B cell (primary cell): ENCODE measurements at regions not wholly inside any gene's neighbourhood (a gene's known extent, or its start where the extent isn't known, plus 50 kb on each side); places are given as distances from the start of the nearest gene placed in this dataset.

ENCODE experiments used
- ATAC-seq: fragments of 200-7000 bp; cut with Tn5 transposase; one replicate; pipeline ENCODE4 v1.10.0; 2021; ENCODE audit warnings: low read depth, mild to moderate bottlenecking, moderate number of reproducible peaks, moderate library complexity
- CTCF ChIA-PET: fragments of 350-600 bp; sonication (Branson Sonifier 250); formaldehyde crosslinking; loops from one replicate; lab custom pipeline; 2021; ENCODE audit warnings: antibody characterized with exemption, inconsistent platforms; lab: Charles Lee
- POLR2A ChIA-PET: fragments of 350-600 bp; sonication (Branson Sonifier 250); formaldehyde crosslinking; loops from one replicate; lab custom pipeline; 2021; ENCODE audit warnings: antibody characterized with exemption; lab: Charles Lee
- DNase-seq: peaks from one replicate; pipeline ENCODE4 v3.0.0; 2013
- H2AFZ ChIP-seq: 2 replicates; pipeline ENCODE4 v1.6.1; 2012; ENCODE audit warnings: mild to moderate bottlenecking, low read depth, low read length; ENCODE audit not compliant: insufficient read depth, poor library complexity, severe bottlenecking
- H3K27ac ChIP-seq, 2 donors: 1 replicate in 1 of 2; 2 replicates in 1 of 2; pipeline ENCODE4 v1.5.1; 2012 to 2013; ENCODE audit warnings: low read length in 2 of 2, mild to moderate bottlenecking in 2 of 2, moderate library complexity in 1 of 2
- H3K27me3 ChIP-seq, 4 experiments: fragments of 200-600 bp in 1 of 4; sonication (generic) in 1 of 4; replicated peaks in 1 of 4; 1 replicate in 2 of 4; 2 replicates in 2 of 4; pipeline versions ENCODE4 v1.6.1 to v1.7.0; 2013 to 2016; ENCODE audit warnings: low read length in 3 of 4, mild to moderate bottlenecking in 2 of 4, mixed read lengths in 1 of 4, moderate library complexity in 1 of 4; ENCODE audit not compliant: insufficient read depth in 4 of 4, control insufficient read depth in 3 of 4; ENCODE audit errors: control extremely low read depth in 1 of 4
- H3K36me3 ChIP-seq, 2 experiments: replicated peaks in 1 of 2; 1 replicate in 1 of 2; 2 replicates in 1 of 2; pipeline versions ENCODE4 v1.6.1 to v1.7.1; 2013; ENCODE audit warnings: low read length in 1 of 2; ENCODE audit not compliant: insufficient read depth in 2 of 2, control insufficient read depth in 1 of 2; ENCODE audit errors: control extremely low read depth in 1 of 2, extremely low read depth in 1 of 2
- H3K4me1 ChIP-seq, 2 donors: fragments of 200-600 bp in 1 of 2; sonication (generic) in 1 of 2; 1 replicate in 1 of 2; 2 replicates in 1 of 2; pipeline versions ENCODE4 v1.5.1 to v1.6.1; 2013 to 2017; ENCODE audit warnings: low read length in 2 of 2; ENCODE audit not compliant: control insufficient read depth in 2 of 2, insufficient read depth in 2 of 2
- H3K4me2 ChIP-seq: replicated peaks from 2 replicates; pipeline ENCODE3; 2012; ENCODE audit warnings: mild to moderate bottlenecking, low read depth, low read length; ENCODE audit not compliant: poor library complexity, severe bottlenecking
- H3K4me3 ChIP-seq, 5 experiments: fragments of 200-600 bp in 1 of 5; sonication (generic) in 1 of 5; 1 replicate in 3 of 5; 2 replicates in 2 of 5; pipeline versions ENCODE4 v1.5.1 to v1.7.0; 2011 to 2016; ENCODE audit warnings: low read length in 4 of 5, mild to moderate bottlenecking in 4 of 5, low read depth in 2 of 5, control low read depth in 1 of 5, moderate library complexity in 1 of 5; ENCODE audit not compliant: insufficient read depth in 1 of 5; ENCODE audit errors: control extremely low read depth in 1 of 5, extremely low read depth in 1 of 5
- H3K79me2 ChIP-seq: fragments of 200-600 bp; sonication (generic); one replicate; pipeline ENCODE4 v1.6.0; 2016; ENCODE audit warnings: low read length; ENCODE audit not compliant: control insufficient read depth, insufficient read depth
- H3K9ac ChIP-seq: fragments of 200-600 bp; sonication (generic); 2 replicates; pipeline ENCODE4 v1.6.1; 2017; ENCODE audit warnings: mild to moderate bottlenecking, low read length, moderate library complexity
- H3K9me3 ChIP-seq, 3 donors: one replicate each; pipeline versions ENCODE4 v1.6.1 to v1.7.1; 2013; ENCODE audit warnings: low read length in 2 of 3; ENCODE audit not compliant: control insufficient read depth in 2 of 3, insufficient read depth in 1 of 3; ENCODE audit errors: control extremely low read depth in 1 of 3
- H4K20me1 ChIP-seq: 2 replicates; pipeline ENCODE4 v1.6.0; 2012; ENCODE audit warnings: mild to moderate bottlenecking, low read length; ENCODE audit not compliant: insufficient read depth, control insufficient read depth, poor library complexity, severe bottlenecking
- H3K27ac Mint-ChIP-seq: one replicate; pipeline ENCODE4 v1.8.0; 2021; ENCODE audit warnings: mixed read lengths
- H3K27me3 Mint-ChIP-seq: one replicate; pipeline ENCODE4 v1.8.0; 2021; ENCODE audit warnings: mixed read lengths
- H3K4me1 Mint-ChIP-seq: one replicate; pipeline ENCODE4 v1.8.0; 2021; ENCODE audit warnings: mixed read lengths
- H3K4me3 Mint-ChIP-seq: one replicate; pipeline ENCODE4 v1.8.0; 2021; ENCODE audit warnings: mixed read lengths
- H3K9me3 Mint-ChIP-seq: one replicate; pipeline ENCODE4 v1.8.0; 2022; ENCODE audit warnings: mixed read lengths; ENCODE audit not compliant: insufficient read depth
- CTCF ChIP-seq: fragments of 200-600 bp; IDR thresholded peaks from one replicate; pipeline ENCODE4 v1.8.0; 2022; ENCODE audit warnings: antibody characterized with exemption, mild to moderate bottlenecking
- EZH2 ChIP-seq: IDR thresholded peaks from 2 replicates; pipeline ENCODE4 v1.6.1; 2012; ENCODE audit warnings: borderline replicate concordance, low read depth, mild to moderate bottlenecking, moderate library complexity, low read length; ENCODE audit not compliant: insufficient read depth, poor library complexity, severe bottlenecking
- WGBS: methylation state at CpG from one replicate; pipeline ENCODE4 v1.1.5; 2013; ENCODE audit warnings: missing lambda C conversion rate; ENCODE audit not compliant: insufficient coverage; 5-methylcytosine and 5-hydroxymethylcytosine counted together
- intact Hi-C: fragments of 100-400 bp; cut with micrococcal nuclease; formaldehyde crosslinking; loops from one replicate; pipeline ENCODE4 v1.10.0; 2022

GRCh38 chr5:143738417-143739401 lies 73.3 kb upstream of the HMHB1 start:
- H3K9me3 ChIP-seq: no peaks in the 10 kb centered on the region
- no peak for ATAC-seq
- H2AFZ ChIP-seq: no peak overlapping the region
- no peak overlapping the region for H3K4me2 ChIP-seq
- intact Hi-C loops: no loop called here
- no peaks in the 10 kb centered on the region for H3K27me3 ChIP-seq
- POLR2A ChIA-PET: no interaction called here
- no CpG with 5 or more reads among the region's 2 CpGs for WGBS
- Mint-ChIP-seq H3K4me1 (peaks cover 7% of the 10 kb centered on the region), H3K27ac (no peak overlapping the region), H3K9me3 (no peaks in the 10 kb centered on the region), H3K27me3 (no peaks in the 10 kb centered on the region), H3K4me3 (no peak overlapping the region)
- DNase-seq: no peak
- no peak overlapping the region for H3K9ac ChIP-seq
- H4K20me1 ChIP-seq: no peaks in the 10 kb centered on the region
- no peak overlapping the region for H3K27ac ChIP-seq
- TF ChIP-seq EZH2 (no peak), CTCF (no peak)
- no peaks in the 10 kb centered on the region for H3K79me2 ChIP-seq
- peaks cover 7 to 8% of the 10 kb centered on the region in 2 donors for H3K4me1 ChIP-seq
- CTCF ChIA-PET: no interaction called here
- H3K36me3 ChIP-seq: no peaks in the 10 kb centered on the region
- H3K4me3 ChIP-seq: no peak overlapping the region

DNA sequence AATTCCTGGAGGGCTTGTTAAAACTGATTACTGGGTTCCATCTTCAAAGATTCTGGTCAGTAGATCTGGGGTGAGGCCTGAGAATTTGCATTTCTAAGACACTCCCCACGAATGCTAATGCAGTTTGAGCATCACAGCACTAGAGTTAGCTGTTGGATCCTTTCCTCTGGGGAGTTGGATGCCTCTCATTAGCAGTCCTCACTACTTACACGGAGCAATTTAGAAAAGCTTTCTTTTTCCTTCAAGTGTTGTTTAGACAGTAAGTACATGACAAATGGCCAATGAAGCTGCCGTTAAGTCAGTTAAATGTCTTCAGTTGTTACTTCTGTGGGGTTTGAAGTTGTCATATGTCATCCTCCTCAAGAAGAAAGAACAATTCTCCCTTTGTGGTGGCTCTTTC lies 74.9 kb upstream of the HMHB1 start:
- no peak for TF ChIP-seq CTCF
- TF ChIP-seq EZH2: no peak
- DNase-seq: no peak
- Mint-ChIP-seq H3K4me1 (peaks cover 7% of the 10 kb centered on the region), H3K27me3 (no peaks in the 10 kb centered on the region), H3K9me3 (no peaks in the 10 kb centered on the region), H3K27ac (no peak overlapping the region), H3K4me3 (no peak overlapping the region)
- H3K27me3 ChIP-seq: no peaks in the 10 kb centered on the region
- H3K79me2 ChIP-seq: no peaks in the 10 kb centered on the region
- no peak overlapping the region for H3K9ac ChIP-seq
- H3K4me3 ChIP-seq: no peak overlapping the region
- ChIA-PET POLR2A (no interaction called here), CTCF (no interaction called here)
- no peak overlapping the region for H3K27ac ChIP-seq
- H2AFZ ChIP-seq: no peak overlapping the region
- WGBS: no CpG with 5 or more reads among the region's 3 CpGs
- no peak for ATAC-seq
- intact Hi-C loops: no loop called here
- no peaks in the 10 kb centered on the region for H3K9me3 ChIP-seq
- H3K36me3 ChIP-seq: no peaks in the 10 kb centered on the region
- H4K20me1 ChIP-seq: no peaks in the 10 kb centered on the region
- H3K4me1 ChIP-seq: peaks cover 7 to 8% of the 10 kb centered on the region in 2 donors
- no peak overlapping the region for H3K4me2 ChIP-seq
